Occipital lobe (tissue), 1 donor: ENCODE measurements at regions not wholly inside any gene's neighbourhood (a gene's known extent, or its start where the extent isn't known, plus 50 kb on each side); places are given as distances from the start of the nearest gene placed in this dataset.
"Not testable (repeated sequence)": the region's sequence is repeated elsewhere in the genome, so short reads cannot be mapped to it uniquely, and the experiment has no call there.

Source experiments
- DNase-seq: peaks from one replicate; lab custom pipeline; 2025; lab: John Stamatoyannopoulos, UW

- DNase-seq, result no peak
Measured at GRCh38 chr3:34464646-34465045, 666.2 kb downstream of the PDCD6IP start.

GRCh38 chr3:34475851-34476250 is 677.4 kb downstream of the PDCD6IP start:
- no peak for DNase-seq

- DNase-seq, result no peak
Measured at GRCh38 chr3:34483311-34483887, 685.0 kb downstream of the PDCD6IP start.

GRCh38 chr3:34504366-34504765 is 705.9 kb downstream of the PDCD6IP start:
- no peak for DNase-seq

GRCh38 chr3:34504775-34505174 is 706.3 kb downstream of the PDCD6IP start:
- DNase-seq, result no peak

GRCh38 chr3:34508732-34509131 is 710.3 kb downstream of the PDCD6IP start:
- DNase-seq, result no peak

GRCh38 chr3:34511891-34512290 is 713.5 kb downstream of the PDCD6IP start:
- no peak for DNase-seq

GRCh38 chr3:34519008-34519407 is 720.6 kb downstream of the PDCD6IP start:
- not testable (repeated sequence) for DNase-seq

GRCh38 chr3:34531156-34531555 is 732.7 kb downstream of the PDCD6IP start:
- no peak for DNase-seq

- no peak for DNase-seq
Measured at GRCh38 chr3:34533451-34533850, 735.0 kb downstream of the PDCD6IP start.

GRCh38 chr3:34534013-34534412 is 735.6 kb downstream of the PDCD6IP start:
- DNase-seq, result no peak

- DNase-seq, result no peak
Measured at GRCh38 chr3:34544136-34544535, 745.7 kb downstream of the PDCD6IP start.

GRCh38 chr3:34547297-34547920 is 749.0 kb downstream of the PDCD6IP start:
- no peak for DNase-seq

GRCh38 chr3:34567266-34567665 is 768.8 kb downstream of the PDCD6IP start:
- DNase-seq, result no peak

- no peak for DNase-seq
Measured at GRCh38 chr3:34568766-34569165, 770.3 kb downstream of the PDCD6IP start.

GRCh38 chr3:34569437-34569836 is 771.0 kb downstream of the PDCD6IP start:
- DNase-seq, result no peak

- DNase-seq, result no peak
Measured at GRCh38 chr3:34570916-34571705, 772.7 kb downstream of the PDCD6IP start.

- DNase-seq, result no peak
Measured at GRCh38 chr3:34571714-34572113, 773.3 kb downstream of the PDCD6IP start.

- no peak for DNase-seq
Measured at GRCh38 chr3:34575776-34576175, 777.3 kb downstream of the PDCD6IP start.

- DNase-seq, result no peak
Measured at GRCh38 chr3:34582055-34582454, 783.6 kb downstream of the PDCD6IP start.

- no peak for DNase-seq
Measured at GRCh38 chr3:34583451-34583850, 785.0 kb downstream of the PDCD6IP start.

- no peak for DNase-seq
Measured at GRCh38 chr3:34584971-34585370, 786.5 kb downstream of the PDCD6IP start.

- DNase-seq, result no peak
Measured at GRCh38 chr3:34599595-34599994, 801.2 kb downstream of the PDCD6IP start.
